ENCODE measurements at regions not wholly inside any gene's neighbourhood (a gene's known extent, or its start where the extent isn't known, plus 50 kb on each side); places are given as distances from the start of the nearest gene placed in this dataset.
"Not testable (repeated sequence)": the region's sequence is repeated elsewhere in the genome, so short reads cannot be mapped to it uniquely, and the experiment has no call there.

- no peak for DNase-seq
Observed at GRCh38 chr20:7723284-7723683, 217.0 kb downstream of the HAO1 start.

GRCh38 chr20:7728338-7728737 is 211.9 kb downstream of the HAO1 start:
- no peak for DNase-seq

- no peak for DNase-seq
Observed at GRCh38 chr20:7734216-7734615, 206.0 kb downstream of the HAO1 start.

- DNase-seq: no peak
Observed at GRCh38 chr20:7736336-7736735, 203.9 kb downstream of the HAO1 start.

- DNase-seq: no peak
Observed at GRCh38 chr20:7741866-7742265, 198.4 kb downstream of the HAO1 start.

GRCh38 chr20:7742479-7742878 is 197.8 kb downstream of the HAO1 start:
- DNase-seq: no peak

- no peak for DNase-seq
Observed at GRCh38 chr20:7744411-7744810, 195.8 kb downstream of the HAO1 start.

- DNase-seq: no peak
Observed at GRCh38 chr20:7748624-7749023, 191.6 kb downstream of the HAO1 start.

- no peak for DNase-seq
Observed at GRCh38 chr20:7754102-7754501, 186.2 kb downstream of the HAO1 start.

GRCh38 chr20:7758406-7758805 is 181.9 kb downstream of the HAO1 start:
- DNase-seq: no peak

GRCh38 chr20:7760247-7761031 is 179.8 kb downstream of the HAO1 start:
- DNase-seq: no peak

GRCh38 chr20:7765221-7765620 is 175.0 kb downstream of the HAO1 start:
- no peak for DNase-seq

GRCh38 chr20:7770046-7770445 is 170.2 kb downstream of the HAO1 start:
- no peak for DNase-seq

- no peak for DNase-seq
Observed at GRCh38 chr20:7770578-7770977, 169.7 kb downstream of the HAO1 start.

- DNase-seq: no peak
Observed at GRCh38 chr20:7772371-7772770, 167.9 kb downstream of the HAO1 start.

GRCh38 chr20:7773511-7773910 is 166.7 kb downstream of the HAO1 start:
- no peak for DNase-seq

- no peak for DNase-seq
Observed at GRCh38 chr20:7775072-7775471, 165.2 kb downstream of the HAO1 start.

- DNase-seq: no peak
Observed at GRCh38 chr20:7776148-7776547, 164.1 kb downstream of the HAO1 start.

GRCh38 chr20:7790189-7790588 is 150.1 kb downstream of the HAO1 start:
- DNase-seq: no peak

- no peak for DNase-seq
Observed at GRCh38 chr20:7792150-7792869, 147.9 kb downstream of the HAO1 start.

GRCh38 chr20:7798176-7798575 is 142.1 kb downstream of the HAO1 start:
- DNase-seq: no peak

- DNase-seq: no peak
Observed at GRCh38 chr20:7799862-7800261, 140.4 kb downstream of the HAO1 start.

- DNase-seq: not testable (repeated sequence)
Observed at GRCh38 chr20:7803411-7804151, 136.7 kb downstream of the HAO1 start.

GRCh38 chr20:7806831-7807230 is 133.4 kb downstream of the HAO1 start:
- no peak for DNase-seq

Measured in hematopoietic multipotent progenitor cell treated with erythropoietin and hydrocortisone succinate and interleukin-3 and kit ligand, for 4 days (in vitro differentiated cells).